Naive thymus-derived CD8-positive, alpha-beta T cell (primary cell): ENCODE measurements at regions not wholly inside any gene's neighbourhood (a gene's known extent, or its start where the extent isn't known, plus 50 kb on each side); places are given as distances from the start of the nearest gene placed in this dataset.

Experiments used
- ATAC-seq, 2 donors: fragments of 150-1000 bp; cut with Tn5 transposase in 1 of 2; sonication (Bioruptor Pico), chemical (Tn5 transposase) in 1 of 2; 1 replicate in 1 of 2; 2 replicates in 1 of 2; pipeline ENCODE4 v1.10.0; 2021; ENCODE audit warnings: mild to moderate bottlenecking in 2 of 2, moderate library complexity in 2 of 2
- POLR2A ChIA-PET: fragments of 350-600 bp; sonication (Branson Sonifier 250); formaldehyde crosslinking; loops from one replicate; lab custom pipeline; 2021; ENCODE audit warnings: antibody characterized with exemption; lab: Charles Lee
- DNase-seq, 10 donors: peaks; one replicate each; pipeline versions ENCODE4 v3.0.0 to v3.0.0-alpha.2; 2020 to 2022
- H3K27ac Mint-ChIP-seq, 10 donors: one replicate each; pipeline ENCODE4 v1.8.0; 2020 to 2022; ENCODE audit warnings: mild to moderate bottlenecking in 10 of 10, mixed read lengths in 10 of 10, moderate library complexity in 4 of 10, inconsistent platforms in 1 of 10
- H3K27me3 Mint-ChIP-seq, 5 donors: one replicate each; pipeline ENCODE4 v1.8.0; 2021 to 2022; ENCODE audit warnings: mixed read lengths in 5 of 5
- H3K36me3 Mint-ChIP-seq, 3 donors: one replicate each; pipeline ENCODE4 v1.8.0; 2020 to 2022; ENCODE audit warnings: mixed read lengths in 3 of 3, mild to moderate bottlenecking in 2 of 3, inconsistent platforms in 1 of 3
- H3K4me1 Mint-ChIP-seq, 4 donors: one replicate each; pipeline ENCODE4 v1.8.0; 2021 to 2022; ENCODE audit warnings: mixed read lengths in 4 of 4
- H3K4me3 Mint-ChIP-seq, 10 donors: one replicate each; pipeline ENCODE4 v1.8.0; 2020 to 2022; ENCODE audit warnings: mild to moderate bottlenecking in 10 of 10, mixed read lengths in 10 of 10, moderate library complexity in 6 of 10, inconsistent platforms in 1 of 10
- H3K9me3 Mint-ChIP-seq, 9 donors: one replicate each; pipeline ENCODE4 v1.8.0; 2020 to 2022; ENCODE audit warnings: mixed read lengths in 9 of 9, mild to moderate bottlenecking in 3 of 9, inconsistent platforms in 1 of 9, moderate library complexity in 1 of 9

GRCh38 chr11:42462558-42463310 lies 849.1 kb upstream of the API5 start:
- Mint-ChIP-seq H3K36me3 (no peaks in the 10 kb centered on the region), H3K4me1 (no peaks in the 10 kb centered on the region), H3K9me3 (peaks cover 2 to 23% (median 9%) of the 10 kb centered on the region in 9 donors), H3K4me3 (no peak overlapping the region), H3K27ac (no peak overlapping the region), H3K27me3 (no peaks in the 10 kb centered on the region)
- DNase-seq (no peak), ATAC-seq (no peak)
- POLR2A ChIA-PET: no interaction called here

GRCh38 chr11:42465623-42466022 lies 846.2 kb upstream of the API5 start:
- H3K9me3 Mint-ChIP-seq: peaks cover 2 to 23% (median 8%) of the 10 kb centered on the region in 9 donors
- DNase-seq (no peak), ATAC-seq (no peak)
- H3K36me3 Mint-ChIP-seq: no peaks in the 10 kb centered on the region
- H3K4me1 Mint-ChIP-seq: no peaks in the 10 kb centered on the region
- H3K4me3 Mint-ChIP-seq: no peak overlapping the region
- no peak overlapping the region for H3K27ac Mint-ChIP-seq
- no peaks in the 10 kb centered on the region for H3K27me3 Mint-ChIP-seq
- POLR2A ChIA-PET: no interaction called here

GRCh38 chr11:42473106-42473505 lies 838.7 kb upstream of the API5 start:
- H3K4me1 Mint-ChIP-seq: no peaks in the 10 kb centered on the region
- H3K36me3 Mint-ChIP-seq: peaks cover 0 to 3% (median 0%) of the 10 kb centered on the region in 3 donors
- peaks cover 0 to 18% (median 5%) of the 10 kb centered on the region in 9 donors for H3K9me3 Mint-ChIP-seq
- no peak overlapping the region for H3K4me3 Mint-ChIP-seq
- no peak overlapping the region for H3K27ac Mint-ChIP-seq
- ATAC-seq (no peak), DNase-seq (no peak)
- POLR2A ChIA-PET: no interaction called here
- no peaks in the 10 kb centered on the region for H3K27me3 Mint-ChIP-seq

GRCh38 chr11:42482822-42483221 lies 829.0 kb upstream of the API5 start:
- Mint-ChIP-seq H3K36me3 (no peaks in the 10 kb centered on the region), H3K27ac (no peak overlapping the region), H3K4me1 (no peaks in the 10 kb centered on the region), H3K27me3 (peaks cover 0 to 1% (median 0%) of the 10 kb centered on the region in 5 donors), H3K9me3 (peaks cover 5 to 46% (median 35%) of the 10 kb centered on the region in 9 donors), H3K4me3 (no peak overlapping the region)
- ATAC-seq: no peak
- POLR2A ChIA-PET: no interaction called here
- no peak for DNase-seq

GRCh38 chr11:42490506-42490905 lies 821.3 kb upstream of the API5 start:
- DNase-seq (no peak), ATAC-seq (no peak)
- H3K27me3 Mint-ChIP-seq: no peaks in the 10 kb centered on the region
- no peak overlapping the region for H3K4me3 Mint-ChIP-seq
- peaks cover 0 to 4% (median 0%) of the 10 kb centered on the region in 3 donors for H3K36me3 Mint-ChIP-seq
- no peak overlapping the region for H3K27ac Mint-ChIP-seq
- POLR2A ChIA-PET: no interaction called here
- H3K9me3 Mint-ChIP-seq: peaks cover 0 to 30% (median 8%) of the 10 kb centered on the region in 9 donors
- H3K4me1 Mint-ChIP-seq: no peaks in the 10 kb centered on the region

GRCh38 chr11:42494459-42494858 lies 817.3 kb upstream of the API5 start:
- ATAC-seq (no peak), DNase-seq (no peak)
- H3K4me1 Mint-ChIP-seq: no peaks in the 10 kb centered on the region
- H3K27me3 Mint-ChIP-seq: no peaks in the 10 kb centered on the region
- POLR2A ChIA-PET: no interaction called here
- peaks cover 0 to 4% (median 0%) of the 10 kb centered on the region in 3 donors for H3K36me3 Mint-ChIP-seq
- no peak overlapping the region for H3K4me3 Mint-ChIP-seq
- peaks cover 0 to 28% (median 4%) of the 10 kb centered on the region in 9 donors for H3K9me3 Mint-ChIP-seq
- no peak overlapping the region for H3K27ac Mint-ChIP-seq

GRCh38 chr11:42498971-42499370 lies 812.8 kb upstream of the API5 start:
- Mint-ChIP-seq H3K36me3 (no peaks in the 10 kb centered on the region), H3K4me1 (no peaks in the 10 kb centered on the region), H3K4me3 (no peak overlapping the region), H3K9me3 (peaks cover 0 to 25% (median 5%) of the 10 kb centered on the region in 9 donors), H3K27ac (no peak overlapping the region), H3K27me3 (no peaks in the 10 kb centered on the region)
- POLR2A ChIA-PET: no interaction called here
- ATAC-seq (no peak), DNase-seq (no peak)

- no peak for DNase-seq
- POLR2A ChIA-PET: no interaction called here
- H3K9me3 Mint-ChIP-seq: peaks cover 0 to 44% (median 6%) of the 10 kb centered on the region in 9 donors
- no peak overlapping the region for H3K27ac Mint-ChIP-seq
- H3K27me3 Mint-ChIP-seq: peaks cover 0 to 4% (median 0%) of the 10 kb centered on the region in 5 donors
- no peak overlapping the region for H3K4me3 Mint-ChIP-seq
- H3K4me1 Mint-ChIP-seq: no peaks in the 10 kb centered on the region
- peaks cover 0 to 7% (median 0%) of the 10 kb centered on the region in 3 donors for H3K36me3 Mint-ChIP-seq
- ATAC-seq: no peak
These were observed 809.6 kb upstream of the API5 start for GRCh38 chr11:42502151-42502550.

- H3K36me3 Mint-ChIP-seq: no peaks in the 10 kb centered on the region
- ATAC-seq (no peak), DNase-seq (no peak)
- no peaks in the 10 kb centered on the region for H3K4me1 Mint-ChIP-seq
- no peak overlapping the region for H3K27ac Mint-ChIP-seq
- H3K27me3 Mint-ChIP-seq: peaks cover 0 to 3% (median 0%) of the 10 kb centered on the region in 5 donors
- peaks cover 0 to 14% (median 5%) of the 10 kb centered on the region in 9 donors for H3K9me3 Mint-ChIP-seq
- POLR2A ChIA-PET: no interaction called here
- H3K4me3 Mint-ChIP-seq: no peak overlapping the region
These were observed 789.8 kb upstream of the API5 start for GRCh38 chr11:42521994-42522393.

GRCh38 chr11:42524534-42525227 lies 787.1 kb upstream of the API5 start:
- no peak overlapping the region for H3K4me3 Mint-ChIP-seq
- peaks cover 0 to 14% (median 3%) of the 10 kb centered on the region in 9 donors for H3K9me3 Mint-ChIP-seq
- H3K4me1 Mint-ChIP-seq: no peaks in the 10 kb centered on the region
- POLR2A ChIA-PET: no interaction called here
- DNase-seq: no peak
- H3K27me3 Mint-ChIP-seq: peaks cover 0 to 3% (median 0%) of the 10 kb centered on the region in 5 donors
- H3K36me3 Mint-ChIP-seq: no peaks in the 10 kb centered on the region
- no peak for ATAC-seq
- H3K27ac Mint-ChIP-seq: no peak overlapping the region

- ATAC-seq (no peak), DNase-seq (no peak)
- no peak overlapping the region for H3K27ac Mint-ChIP-seq
- H3K4me1 Mint-ChIP-seq: no peaks in the 10 kb centered on the region
- no peaks in the 10 kb centered on the region for H3K36me3 Mint-ChIP-seq
- H3K4me3 Mint-ChIP-seq: no peak overlapping the region
- peaks cover 0 to 10% (median 2%) of the 10 kb centered on the region in 9 donors for H3K9me3 Mint-ChIP-seq
- POLR2A ChIA-PET: no interaction called here
- H3K27me3 Mint-ChIP-seq: peaks cover 0 to 3% (median 0%) of the 10 kb centered on the region in 5 donors
These were observed 785.4 kb upstream of the API5 start for GRCh38 chr11:42526426-42526825.

GRCh38 chr11:42528471-42528870 lies 783.3 kb upstream of the API5 start:
- H3K4me3 Mint-ChIP-seq: no peak overlapping the region
- H3K9me3 Mint-ChIP-seq: peaks cover 0 to 6% (median 0%) of the 10 kb centered on the region in 9 donors
- DNase-seq: no peak
- peaks cover 0 to 3% (median 0%) of the 10 kb centered on the region in 5 donors for H3K27me3 Mint-ChIP-seq
- no peaks in the 10 kb centered on the region for H3K4me1 Mint-ChIP-seq
- H3K36me3 Mint-ChIP-seq: no peaks in the 10 kb centered on the region
- no peak for ATAC-seq
- POLR2A ChIA-PET: no interaction called here
- no peak overlapping the region for H3K27ac Mint-ChIP-seq

GRCh38 chr11:42528911-42529310 lies 782.9 kb upstream of the API5 start:
- H3K27ac Mint-ChIP-seq: no peak overlapping the region
- H3K9me3 Mint-ChIP-seq: peaks cover 0 to 7% (median 0%) of the 10 kb centered on the region in 9 donors
- H3K36me3 Mint-ChIP-seq: no peaks in the 10 kb centered on the region
- no peaks in the 10 kb centered on the region for H3K4me1 Mint-ChIP-seq
- no peak for ATAC-seq
- DNase-seq: no peak
- H3K27me3 Mint-ChIP-seq: peaks cover 0 to 3% (median 0%) of the 10 kb centered on the region in 5 donors
- POLR2A ChIA-PET: no interaction called here
- H3K4me3 Mint-ChIP-seq: no peak overlapping the region
